Thyroid gland (tissue), 4 donors: ENCODE measurements at regions not wholly inside any gene's neighbourhood (a gene's known extent, or its start where the extent isn't known, plus 50 kb on each side); places are given as distances from the start of the nearest gene placed in this dataset.

Source experiments
- CTCF ChIP-seq, 6 experiments: fragments of 200-600 bp in 3 of 6; fragments of 450-650 bp in 3 of 6; sonication (generic) in 3 of 6; IDR thresholded peaks; one replicate each; pipeline ENCODE4 v1.5.1; 2016 to 2019; ENCODE audit warnings: antibody characterized with exemption in 6 of 6, mild to moderate bottlenecking in 2 of 6, inconsistent platforms in 1 of 6, moderate library complexity in 1 of 6
- POLR2A ChIP-seq, 2 donors: fragments of 450-650 bp; IDR thresholded peaks; one replicate each; pipeline ENCODE4 v1.6.1; 2017; ENCODE audit warnings: antibody characterized with exemption in 2 of 2, mild to moderate bottlenecking in 2 of 2, moderate library complexity in 1 of 2

- TF ChIP-seq CTCF (IDR thresholded peaks at IDR 0.05) (no peak), POLR2A (IDR thresholded peaks at IDR 0.05) (no peak)
These were observed 543.1 kb upstream of the SLITRK5 start for GRCh38 chr13:87128036-87128435.
